Astrocyte (in vitro differentiated cells and primary cell): ENCODE measurements at regions not wholly inside any gene's neighbourhood (a gene's known extent, or its start where the extent isn't known, plus 50 kb on each side); places are given as distances from the start of the nearest gene placed in this dataset.

Source experiments
- DNase-seq: peaks from one replicate; pipeline ENCODE4 v3.0.0-alpha.2; 2010; ENCODE audit warnings: low read depth
- FAIRE-seq: peaks from 2 replicates; lab custom pipeline; 2011; peaks lifted over from hg19 to GRCh38; lab: Jason Lieb, UNC
- H2AFZ ChIP-seq: 2 replicates; pipeline ENCODE4 v1.6.0; 2012; ENCODE audit warnings: low read depth, low read length, inconsistent platforms
- H3K27ac ChIP-seq: 2 replicates; pipeline ENCODE4 v1.5.1; 2011; ENCODE audit warnings: low read depth, low read length, inconsistent platforms
- H3K27me3 ChIP-seq: 2 replicates; pipeline ENCODE4 v1.6.0; 2011; ENCODE audit warnings: low read length, inconsistent platforms; ENCODE audit not compliant: insufficient read depth
- H3K36me3 ChIP-seq: 2 replicates; pipeline ENCODE4 v1.5.1; 2011; ENCODE audit warnings: low read length, inconsistent platforms; ENCODE audit not compliant: insufficient read depth
- H3K4me1 ChIP-seq: 2 replicates; pipeline ENCODE4 v1.5.1; 2011; ENCODE audit warnings: low read length, inconsistent platforms; ENCODE audit not compliant: insufficient read depth
- H3K4me2 ChIP-seq: 2 replicates; pipeline ENCODE4 v1.6.0; 2012; ENCODE audit warnings: low read length, inconsistent platforms
- H3K4me3 ChIP-seq: 2 replicates; pipeline ENCODE4 v1.5.1; 2011; ENCODE audit warnings: low read depth, mild to moderate bottlenecking, low read length, inconsistent platforms; ENCODE audit not compliant: insufficient read depth
- H3K79me2 ChIP-seq: 2 replicates; pipeline ENCODE4 v1.6.0; 2012; ENCODE audit warnings: mild to moderate bottlenecking, low read length, inconsistent platforms; ENCODE audit not compliant: insufficient read depth
- H3K9ac ChIP-seq: 2 replicates; pipeline ENCODE4 v1.6.0; 2012; ENCODE audit warnings: mild to moderate bottlenecking, low read length, inconsistent platforms
- H3K9me3 ChIP-seq: 2 replicates; pipeline ENCODE4 v1.5.1; 2012; ENCODE audit warnings: low read depth, mild to moderate bottlenecking, low read length, inconsistent platforms; ENCODE audit not compliant: insufficient read depth
- H4K20me1 ChIP-seq: 2 replicates; pipeline ENCODE4 v1.6.0; 2012; ENCODE audit warnings: low read length, inconsistent platforms; ENCODE audit not compliant: insufficient read depth
- H3K27ac Mint-ChIP-seq: one replicate; pipeline ENCODE4 v1.8.0; 2021; ENCODE audit warnings: mild to moderate bottlenecking, mixed read lengths; ENCODE audit not compliant: unreplicated experiment
- H3K27me3 Mint-ChIP-seq: one replicate; pipeline ENCODE4 v1.8.0; 2021; ENCODE audit warnings: low read depth, mixed read lengths; ENCODE audit not compliant: unreplicated experiment
- H3K36me3 Mint-ChIP-seq: one replicate; pipeline ENCODE4 v1.8.0; 2021; ENCODE audit warnings: low read depth, mixed read lengths; ENCODE audit not compliant: unreplicated experiment
- H3K4me1 Mint-ChIP-seq: one replicate; pipeline ENCODE4 v1.8.0; 2021; ENCODE audit warnings: low read depth, mixed read lengths; ENCODE audit not compliant: unreplicated experiment
- H3K4me3 Mint-ChIP-seq: one replicate; pipeline ENCODE4 v1.8.0; 2021; ENCODE audit warnings: mild to moderate bottlenecking, moderate library complexity, mixed read lengths; ENCODE audit not compliant: unreplicated experiment
- H3K9me3 Mint-ChIP-seq: one replicate; pipeline ENCODE4 v1.8.0; 2021; ENCODE audit warnings: mild to moderate bottlenecking, mixed read lengths; ENCODE audit not compliant: unreplicated experiment
- EZH2 ChIP-seq: IDR thresholded peaks from 2 replicates; pipeline ENCODE4 v1.6.1; 2012; ENCODE audit warnings: mild to moderate bottlenecking, low read length, inconsistent platforms; ENCODE audit not compliant: insufficient read depth
- TF ChIP-seq, protein P1 (sequence below): IDR thresholded peaks from 2 replicates; pipeline ENCODE4 v1.5.1; 2011; ENCODE audit warnings: low read depth, mild to moderate bottlenecking, inconsistent platforms, low read length, moderate library complexity; ENCODE audit not compliant: insufficient read depth

DNA sequence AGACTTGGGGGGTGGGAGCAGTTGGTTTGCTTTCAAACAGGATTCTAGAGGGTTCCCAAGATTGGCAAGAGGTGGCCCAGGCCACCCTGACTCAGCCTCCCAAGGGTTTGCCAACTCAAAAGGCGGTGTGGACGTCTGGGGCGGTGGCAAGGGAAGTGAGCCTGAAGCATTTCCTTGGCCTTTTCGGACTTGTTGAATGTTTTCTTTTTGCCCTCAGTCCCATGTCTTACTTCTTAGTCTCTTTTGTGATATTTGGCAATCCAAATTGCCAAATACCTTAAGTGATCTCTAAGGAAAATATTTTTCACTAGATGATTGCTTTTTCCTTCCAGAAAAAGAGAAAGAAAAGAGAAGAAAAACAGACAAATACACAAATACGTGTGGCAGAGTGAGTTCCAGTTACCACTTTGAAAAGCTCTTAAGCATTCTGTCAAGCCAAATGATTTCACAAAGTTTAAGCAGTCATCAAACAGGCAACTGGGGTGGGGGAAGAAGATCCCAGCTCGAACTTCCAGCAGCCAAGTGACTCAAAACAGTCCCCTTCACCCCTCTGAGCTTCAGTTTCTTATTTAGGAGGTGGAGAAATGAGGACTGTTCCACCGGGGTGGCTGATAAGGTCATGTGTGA is 374.6 kb upstream of the USP24 start:
- DNase-seq (peak; percentile 31), FAIRE-seq (peak; percentile 9)
- H3K27ac ChIP-seq: no peak overlapping the region
- no peak overlapping the region for H3K9ac ChIP-seq
- H3K9me3 ChIP-seq: no peaks in the 10 kb centered on the region
- Mint-ChIP-seq H3K4me1 (peaks cover 4% of the 10 kb centered on the region), H3K27me3 (peaks cover 10% of the 10 kb centered on the region), H3K4me3 (no peak overlapping the region), H3K36me3 (no peaks in the 10 kb centered on the region), H3K9me3 (peaks cover 5% of the 10 kb centered on the region), H3K27ac (no peak overlapping the region)
- peak overlapping the region; percentile 47 for H2AFZ ChIP-seq
- H3K4me2 ChIP-seq: peak overlapping the region; percentile 37
- H3K4me3 ChIP-seq: no peak overlapping the region
- TF ChIP-seq, protein P1, sequence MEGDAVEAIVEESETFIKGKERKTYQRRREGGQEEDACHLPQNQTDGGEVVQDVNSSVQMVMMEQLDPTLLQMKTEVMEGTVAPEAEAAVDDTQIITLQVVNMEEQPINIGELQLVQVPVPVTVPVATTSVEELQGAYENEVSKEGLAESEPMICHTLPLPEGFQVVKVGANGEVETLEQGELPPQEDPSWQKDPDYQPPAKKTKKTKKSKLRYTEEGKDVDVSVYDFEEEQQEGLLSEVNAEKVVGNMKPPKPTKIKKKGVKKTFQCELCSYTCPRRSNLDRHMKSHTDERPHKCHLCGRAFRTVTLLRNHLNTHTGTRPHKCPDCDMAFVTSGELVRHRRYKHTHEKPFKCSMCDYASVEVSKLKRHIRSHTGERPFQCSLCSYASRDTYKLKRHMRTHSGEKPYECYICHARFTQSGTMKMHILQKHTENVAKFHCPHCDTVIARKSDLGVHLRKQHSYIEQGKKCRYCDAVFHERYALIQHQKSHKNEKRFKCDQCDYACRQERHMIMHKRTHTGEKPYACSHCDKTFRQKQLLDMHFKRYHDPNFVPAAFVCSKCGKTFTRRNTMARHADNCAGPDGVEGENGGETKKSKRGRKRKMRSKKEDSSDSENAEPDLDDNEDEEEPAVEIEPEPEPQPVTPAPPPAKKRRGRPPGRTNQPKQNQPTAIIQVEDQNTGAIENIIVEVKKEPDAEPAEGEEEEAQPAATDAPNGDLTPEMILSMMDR: no peak
- TF ChIP-seq EZH2: no peak
- H3K79me2 ChIP-seq: no peaks in the 10 kb centered on the region
- no peaks in the 10 kb centered on the region for H3K27me3 ChIP-seq
- H4K20me1 ChIP-seq: no peaks in the 10 kb centered on the region
- H3K36me3 ChIP-seq: no peaks in the 10 kb centered on the region
- H3K4me1 ChIP-seq: peaks cover 8% of the 10 kb centered on the region

DNA sequence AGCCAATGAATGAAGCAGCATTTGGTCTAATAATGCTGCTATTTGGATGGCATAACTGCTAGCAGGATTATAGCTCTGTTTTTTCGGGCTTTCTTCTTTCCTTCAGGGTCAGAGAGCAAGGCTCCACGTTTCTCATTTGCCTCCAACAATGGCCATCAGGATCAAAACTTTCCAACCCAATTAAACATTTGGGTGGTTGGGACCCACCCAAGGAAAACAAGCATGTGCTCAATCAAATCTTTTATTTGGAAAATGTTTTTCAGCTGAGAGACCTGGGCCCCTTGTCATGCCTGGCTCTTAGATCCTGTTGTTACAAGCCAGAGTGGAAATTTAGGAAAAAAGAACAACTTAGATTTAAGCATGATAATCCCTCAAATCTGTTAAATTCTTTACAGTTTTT is 373.1 kb upstream of the USP24 start:
- H3K27ac Mint-ChIP-seq: no peak overlapping the region
- DNase-seq: no peak
- H4K20me1 ChIP-seq: no peaks in the 10 kb centered on the region
- H3K9me3 Mint-ChIP-seq: peaks cover 2% of the 10 kb centered on the region
- H3K27ac ChIP-seq: no peak overlapping the region
- TF ChIP-seq, protein P1: no peak
- no peak for TF ChIP-seq EZH2
- H3K27me3 ChIP-seq: no peaks in the 10 kb centered on the region
- H3K4me1 Mint-ChIP-seq: peaks cover 6% of the 10 kb centered on the region
- peaks cover 6% of the 10 kb centered on the region for H3K27me3 Mint-ChIP-seq
- H3K36me3 Mint-ChIP-seq: no peaks in the 10 kb centered on the region
- no peaks in the 10 kb centered on the region for H3K79me2 ChIP-seq
- H2AFZ ChIP-seq: no peak overlapping the region
- H3K4me1 ChIP-seq: peaks cover 11% of the 10 kb centered on the region
- no peaks in the 10 kb centered on the region for H3K36me3 ChIP-seq
- no peak overlapping the region for H3K4me3 ChIP-seq
- no peak overlapping the region for H3K4me2 ChIP-seq
- H3K4me3 Mint-ChIP-seq: no peak overlapping the region
- H3K9ac ChIP-seq: no peak overlapping the region
- H3K9me3 ChIP-seq: no peaks in the 10 kb centered on the region
- no peak for FAIRE-seq

DNA sequence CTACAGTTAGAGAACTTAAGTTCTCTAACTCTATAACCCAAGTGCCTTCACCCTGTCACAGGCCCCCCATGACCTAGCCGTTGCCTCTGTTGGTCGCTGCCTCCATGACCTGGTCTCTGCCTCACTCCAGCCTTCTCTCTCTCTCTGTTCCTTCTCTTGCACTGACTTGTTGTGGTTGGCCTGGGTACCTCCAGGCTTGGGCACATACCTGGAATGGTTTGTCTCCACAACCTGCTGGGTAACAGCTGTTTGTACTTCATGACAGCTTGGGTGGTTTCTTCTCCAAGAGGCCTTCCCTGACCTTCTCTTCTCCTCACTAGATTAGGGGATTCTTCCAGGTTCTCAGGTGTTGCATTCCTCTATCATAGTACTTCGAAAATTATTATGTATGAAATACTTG is 371.6 kb upstream of the USP24 start:
- FAIRE-seq (no peak), DNase-seq (no peak)
- no peak overlapping the region for H3K27ac ChIP-seq
- peaks cover 11% of the 10 kb centered on the region for H3K4me1 ChIP-seq
- no peak overlapping the region for H3K4me2 ChIP-seq
- H3K9me3 ChIP-seq: no peaks in the 10 kb centered on the region
- H3K27me3 ChIP-seq: no peaks in the 10 kb centered on the region
- Mint-ChIP-seq H3K4me1 (peaks cover 6% of the 10 kb centered on the region), H3K9me3 (peaks cover 4% of the 10 kb centered on the region), H3K27me3 (peaks cover under 1% of the 10 kb centered on the region), H3K27ac (no peak overlapping the region), H3K36me3 (no peaks in the 10 kb centered on the region), H3K4me3 (no peak overlapping the region)
- TF ChIP-seq, protein P1: no peak
- no peak for TF ChIP-seq EZH2
- no peaks in the 10 kb centered on the region for H3K79me2 ChIP-seq
- H2AFZ ChIP-seq: no peak overlapping the region
- no peak overlapping the region for H3K4me3 ChIP-seq
- H3K9ac ChIP-seq: no peak overlapping the region
- H3K36me3 ChIP-seq: no peaks in the 10 kb centered on the region
- H4K20me1 ChIP-seq: no peaks in the 10 kb centered on the region
